ENCODE measurements at regions not wholly inside any gene's neighbourhood (a gene's known extent, or its start where the extent isn't known, plus 50 kb on each side); places are given as distances from the start of the nearest gene placed in this dataset.

GRCh38 chr12:115096588-115097397, 412.8 kb upstream of the TBX3 start:
- no peak for TF ChIP-seq CTCF (IDR thresholded peaks at IDR 0.05)
- TF ChIP-seq POLR2A (IDR thresholded peaks at IDR 0.05) = no peak

Data from thyroid gland (tissue), 4 donors.